ENCODE measurements at regions not wholly inside any gene's neighbourhood (a gene's known extent, or its start where the extent isn't known, plus 50 kb on each side); places are given as distances from the start of the nearest gene placed in this dataset.

GRCh38 chr12:90112666-90113065, 404.0 kb upstream of the ATP2B1 start:
- no peaks in the 10 kb centered on the region for H3K36me3 Mint-ChIP-seq (ENCODE audit: low read depth)
- no peak overlapping the region for H3K4me3 Mint-ChIP-seq
- H3K27ac Mint-ChIP-seq, result no peak overlapping the region
- no peaks in the 10 kb centered on the region; the same call in 1 of the 2 replicates for H3K27me3 Mint-ChIP-seq (ENCODE audit: insufficient read depth)
- H3K4me1 Mint-ChIP-seq (ENCODE audit: low read depth), result no peaks in the 10 kb centered on the region
- H3K9me3 Mint-ChIP-seq, result no peaks in the 10 kb centered on the region
- no peak for DNase-seq
- no peak for TF ChIP-seq CTCF (IDR thresholded peaks at IDR 0.05)

GRCh38 chr12:90111791-90112580, 403.3 kb upstream of the ATP2B1 start:
- Mint-ChIP-seq H3K4me1 (ENCODE audit: low read depth) (no peaks in the 10 kb centered on the region; the same call in 1 of the 2 replicates), H3K36me3 (ENCODE audit: low read depth) (no peaks in the 10 kb centered on the region), H3K4me3 (no peak overlapping the region), H3K27me3 (ENCODE audit: insufficient read depth) (no peaks in the 10 kb centered on the region; the same call in 1 of the 2 replicates), H3K9me3 (no peaks in the 10 kb centered on the region), H3K27ac (no peak overlapping the region)
- no peak for TF ChIP-seq CTCF (IDR thresholded peaks at IDR 0.05)
- DNase-seq, result no peak

- peaks cover 18% of the 10 kb centered on the region for H3K4me1 Mint-ChIP-seq (ENCODE audit: low read depth)
- H3K27me3 Mint-ChIP-seq (ENCODE audit: insufficient read depth), result no peaks in the 10 kb centered on the region; the same call in 1 of the 2 replicates
- no peak for TF ChIP-seq CTCF (IDR thresholded peaks at IDR 0.05)
- no peak overlapping the region for H3K27ac Mint-ChIP-seq
- no peaks in the 10 kb centered on the region for H3K36me3 Mint-ChIP-seq (ENCODE audit: low read depth)
- DNase-seq, result no peak
- H3K9me3 Mint-ChIP-seq, result no peaks in the 10 kb centered on the region
- no peak overlapping the region for H3K4me3 Mint-ChIP-seq
Measured at GRCh38 chr12:90106568-90106967, 397.9 kb upstream of the ATP2B1 start.

GRCh38 chr12:90102957-90103652, 394.5 kb upstream of the ATP2B1 start:
- Mint-ChIP-seq H3K4me1 (ENCODE audit: low read depth) (peaks cover 50% of the 10 kb centered on the region), H3K36me3 (ENCODE audit: low read depth) (no peaks in the 10 kb centered on the region), H3K9me3 (no peaks in the 10 kb centered on the region), H3K27ac (no peak overlapping the region), H3K4me3 (no peak overlapping the region), H3K27me3 (ENCODE audit: insufficient read depth) (no peaks in the 10 kb centered on the region; the same call in 1 of the 2 replicates)
- peak; percentile 82 for TF ChIP-seq CTCF (IDR thresholded peaks at IDR 0.05)
- peak; percentile 39 for DNase-seq

GRCh38 chr12:90100579-90100978, 391.9 kb upstream of the ATP2B1 start:
- Mint-ChIP-seq H3K27ac (no peak overlapping the region), H3K27me3 (ENCODE audit: insufficient read depth) (peaks cover 1% of the 10 kb centered on the region; the same call in 1 of the 2 replicates), H3K36me3 (ENCODE audit: low read depth) (no peaks in the 10 kb centered on the region)

More at GRCh38 chr12:90100579-90100978, 391.9 kb upstream of the ATP2B1 start:
- no peak for DNase-seq
- TF ChIP-seq CTCF (IDR thresholded peaks at IDR 0.05), result no peak
- Mint-ChIP-seq H3K9me3 (no peaks in the 10 kb centered on the region), H3K4me1 (ENCODE audit: low read depth) (peaks cover 48% of the 10 kb centered on the region), H3K4me3 (no peak overlapping the region)
